OCI-LY7 (cell line): ENCODE measurements at regions not wholly inside any gene's neighbourhood (a gene's known extent, or its start where the extent isn't known, plus 50 kb on each side); places are given as distances from the start of the nearest gene placed in this dataset.
"Not testable (repeated sequence)": the region's sequence is repeated elsewhere in the genome, so short reads cannot be mapped to it uniquely, and the experiment has no call there.

Source experiments
- BruUV-seq: library from RNA; stranded (reverse); fragments of 400-500 nt; replicated peaks from 2 replicates; lab custom pipeline; 2021; lab: Mats Ljungman, UMichigan
- CTCF ChIA-PET: fragments of 300-600 bp; sonication (Branson Sonifier 250); formaldehyde crosslinking; loops from one replicate; lab custom pipeline; 2022; ENCODE audit warnings: antibody characterized with exemption; ENCODE audit not compliant: unreplicated experiment; lab: Charles Lee
- POLR2A ChIA-PET: fragments of 300-600 bp; sonication (Branson Sonifier 250); formaldehyde crosslinking; loops from one replicate; lab custom pipeline; 2022; ENCODE audit warnings: antibody characterized with exemption; lab: Charles Lee
- DNase-seq: peaks from one replicate; pipeline ENCODE4 v3.0.0-alpha.2; 2015; ENCODE audit warnings: low spot score
- H2AFZ ChIP-seq: fragments of 200-600 bp; sonication (generic), shearing (Covaris generic); 2 replicates; pipeline ENCODE4 v1.6.1; 2014; ENCODE audit warnings: mild to moderate bottlenecking, antibody characterized with exemption, low read length, moderate library complexity
- H3K27ac ChIP-seq: fragments of 200-600 bp; sonication (generic); 2 replicates; pipeline ENCODE4 v1.5.1; 2014; ENCODE audit warnings: mixed run types, low read depth, mild to moderate bottlenecking, moderate library complexity, low read length, inconsistent platforms; ENCODE audit not compliant: poor library complexity, severe bottlenecking
- H3K36me3 ChIP-seq: fragments of 200-600 bp; sonication (generic); 2 replicates; pipeline ENCODE4 v1.6.1; 2014; ENCODE audit warnings: mild to moderate bottlenecking, antibody characterized with exemption, low read length, moderate library complexity, mixed read lengths; ENCODE audit not compliant: insufficient read depth
- H3K4me1 ChIP-seq: fragments of 200-600 bp; sonication (generic); 2 replicates; pipeline ENCODE4 v1.5.1; 2014; ENCODE audit warnings: mild to moderate bottlenecking, low read length; ENCODE audit not compliant: insufficient read depth, poor library complexity, severe bottlenecking
- H3K4me2 ChIP-seq: fragments of 200-600 bp; sonication (generic); 2 replicates; pipeline ENCODE4 v1.6.1; 2014; ENCODE audit warnings: mild to moderate bottlenecking, low read length
- H3K4me3 ChIP-seq: fragments of 200-600 bp; sonication (generic); 2 replicates; pipeline ENCODE4 v1.5.1; 2014; ENCODE audit warnings: mild to moderate bottlenecking, low read depth, low read length; ENCODE audit not compliant: poor library complexity, severe bottlenecking
- H3K79me2 ChIP-seq: fragments of 200-600 bp; sonication (generic); 2 replicates; pipeline ENCODE4 v1.6.1; 2016; ENCODE audit warnings: low read depth, mild to moderate bottlenecking, low read length, moderate library complexity, mixed read lengths; ENCODE audit not compliant: insufficient read depth
- H3K9me2 ChIP-seq: fragments of 200-600 bp; sonication (generic); 2 replicates; pipeline ENCODE4 v1.6.1; 2016; ENCODE audit warnings: mild to moderate bottlenecking, low read length, mixed read lengths; ENCODE audit not compliant: insufficient read depth
- H3K9me3 ChIP-seq: fragments of 200-600 bp; sonication (generic); 2 replicates; pipeline ENCODE4 v1.6.1; 2014; ENCODE audit warnings: mild to moderate bottlenecking, mixed run types, low read length, mixed read lengths
- H4K20me1 ChIP-seq: fragments of 200-600 bp; sonication (generic); 2 replicates; pipeline ENCODE4 v1.6.1; 2014; ENCODE audit warnings: mild to moderate bottlenecking, antibody characterized with exemption, low read length, moderate library complexity, mixed read lengths; ENCODE audit not compliant: insufficient read depth
- EZH2phosphoT487 ChIP-seq: fragments of 200-600 bp; sonication (generic); IDR thresholded peaks from 2 replicates; pipeline ENCODE4 v1.6.1; 2018; ENCODE audit warnings: low read depth, borderline replicate concordance, mild to moderate bottlenecking, mixed run types, antibody characterized with exemption, low read length, moderate library complexity, mixed read lengths
- intact Hi-C: fragments of 100-400 bp; cut with micrococcal nuclease; formaldehyde crosslinking; loops from one replicate; pipeline ENCODE4 v1.10.0; 2022; ENCODE audit not compliant: unreplicated experiment
- TF ChIP-seq, protein P1 (sequence below): fragments of 200-600 bp; sonication (generic); conservative IDR thresholded peaks from 2 replicates; pipeline ENCODE4 v1.5.1; 2014; ENCODE audit warnings: mild to moderate bottlenecking, antibody characterized with exemption, low read length, moderate library complexity, mixed read lengths

DNA sequence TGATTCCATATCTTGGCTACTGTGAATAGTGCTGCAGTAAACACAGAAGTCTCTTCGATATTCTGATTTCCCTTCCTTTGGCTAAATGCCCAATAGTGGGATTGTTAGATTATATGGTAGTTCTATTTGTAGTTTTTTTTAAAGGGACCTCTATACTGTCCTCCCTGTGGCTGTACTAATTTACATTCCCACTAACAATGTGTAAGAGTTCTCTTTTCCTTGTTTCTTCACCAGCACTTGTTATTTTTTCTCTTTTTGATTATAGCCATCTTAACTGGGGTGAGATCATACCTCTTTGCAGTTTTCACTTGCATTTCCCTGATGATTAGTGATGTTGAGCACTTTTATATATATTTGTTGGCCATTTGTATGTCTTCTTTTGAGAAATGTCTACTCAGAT lies 102.0 kb downstream of the CARTPT start:
- POLR2A ChIA-PET, result no interaction called here

DNA sequence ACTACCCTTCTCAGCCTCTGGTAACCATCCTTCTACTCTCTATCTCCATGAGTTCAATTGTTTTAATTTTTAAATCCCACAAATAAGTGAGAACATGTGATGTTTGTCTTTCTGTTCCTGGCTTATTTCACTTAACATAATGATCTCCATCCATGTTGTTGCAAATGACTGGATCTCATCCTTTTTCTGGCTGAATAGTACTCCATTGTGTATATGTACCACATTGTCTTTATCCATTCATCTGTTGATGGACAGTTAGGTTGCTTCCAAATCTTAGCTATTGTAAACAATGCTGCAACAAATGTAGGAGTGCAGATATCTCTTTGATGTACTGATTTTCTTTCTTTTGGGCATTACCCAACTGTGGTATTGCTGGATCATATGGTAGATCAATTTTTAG lies 103.0 kb downstream of the CARTPT start:
- intact Hi-C loops, CTCF ChIA-PET, BruUV-seq, H3K4me3 ChIP-seq, H3K9me3 ChIP-seq, H3K9me2 ChIP-seq, H3K27ac ChIP-seq, H3K36me3 ChIP-seq, H2AFZ ChIP-seq, H3K4me1 ChIP-seq, DNase-seq, H4K20me1 ChIP-seq, H3K79me2 ChIP-seq, H3K4me2 ChIP-seq, POLR2A ChIA-PET: not testable (repeated sequence)

More for the DNA sequence above, 102.0 kb downstream of the CARTPT start:
- no TSS peak for BruUV-seq
- Histone ChIP-seq H3K9me2 (no peaks in the 10 kb centered on the region), H3K36me3 (no peaks in the 10 kb centered on the region), H3K27ac (no peak overlapping the region), H3K79me2 (no peaks in the 10 kb centered on the region), H2AFZ (no peak overlapping the region), H3K4me2 (no peak overlapping the region), H3K9me3 (no peaks in the 10 kb centered on the region; the same call in 1 of the 2 replicates), H3K4me3 (no peak overlapping the region), H4K20me1 (no peaks in the 10 kb centered on the region), H3K4me1 (no peaks in the 10 kb centered on the region)
- DNase-seq, result no peak
- TF ChIP-seq, protein P1, sequence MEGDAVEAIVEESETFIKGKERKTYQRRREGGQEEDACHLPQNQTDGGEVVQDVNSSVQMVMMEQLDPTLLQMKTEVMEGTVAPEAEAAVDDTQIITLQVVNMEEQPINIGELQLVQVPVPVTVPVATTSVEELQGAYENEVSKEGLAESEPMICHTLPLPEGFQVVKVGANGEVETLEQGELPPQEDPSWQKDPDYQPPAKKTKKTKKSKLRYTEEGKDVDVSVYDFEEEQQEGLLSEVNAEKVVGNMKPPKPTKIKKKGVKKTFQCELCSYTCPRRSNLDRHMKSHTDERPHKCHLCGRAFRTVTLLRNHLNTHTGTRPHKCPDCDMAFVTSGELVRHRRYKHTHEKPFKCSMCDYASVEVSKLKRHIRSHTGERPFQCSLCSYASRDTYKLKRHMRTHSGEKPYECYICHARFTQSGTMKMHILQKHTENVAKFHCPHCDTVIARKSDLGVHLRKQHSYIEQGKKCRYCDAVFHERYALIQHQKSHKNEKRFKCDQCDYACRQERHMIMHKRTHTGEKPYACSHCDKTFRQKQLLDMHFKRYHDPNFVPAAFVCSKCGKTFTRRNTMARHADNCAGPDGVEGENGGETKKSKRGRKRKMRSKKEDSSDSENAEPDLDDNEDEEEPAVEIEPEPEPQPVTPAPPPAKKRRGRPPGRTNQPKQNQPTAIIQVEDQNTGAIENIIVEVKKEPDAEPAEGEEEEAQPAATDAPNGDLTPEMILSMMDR, result no peak
- no peak for TF ChIP-seq EZH2phosphoT487
- CTCF ChIA-PET, result no interaction called here
- intact Hi-C loops, result no loop called here

DNA sequence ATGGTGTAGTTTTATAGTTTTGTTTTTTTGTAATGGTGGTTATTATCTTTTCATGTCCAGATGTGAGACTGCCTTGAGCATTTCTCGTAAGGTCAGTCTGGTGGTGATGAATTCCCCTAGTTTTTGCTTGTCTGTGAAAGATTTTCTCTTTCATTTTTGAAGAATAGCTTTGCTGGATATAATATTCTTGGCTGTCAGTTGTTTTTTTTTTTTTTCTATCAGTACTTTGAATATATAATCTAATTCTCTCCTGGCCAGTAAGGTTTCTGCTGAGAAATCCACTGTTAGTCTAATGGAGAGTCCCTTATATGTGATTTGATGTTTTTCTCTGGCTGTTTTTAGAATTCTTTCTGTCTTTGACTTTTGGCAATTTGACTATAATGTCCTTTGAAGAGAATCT lies 106.9 kb downstream of the CARTPT start:
- Histone ChIP-seq H3K9me3 (no peaks in the 10 kb centered on the region; the same call in 1 of the 2 replicates), H2AFZ (no peak overlapping the region), H3K27ac (no peak overlapping the region), H3K36me3 (no peaks in the 10 kb centered on the region), H3K4me1 (no peaks in the 10 kb centered on the region), H3K79me2 (no peaks in the 10 kb centered on the region), H3K9me2 (no peaks in the 10 kb centered on the region), H3K4me2 (no peak overlapping the region), H4K20me1 (no peaks in the 10 kb centered on the region), H3K4me3 (no peak overlapping the region)
- intact Hi-C loops, result no loop called here
- BruUV-seq, result no TSS peak
- DNase-seq, result no peak
- TF ChIP-seq EZH2phosphoT487, result no peak
- TF ChIP-seq, protein P1, result no peak
- CTCF ChIA-PET, result no interaction called here
- POLR2A ChIA-PET, result interaction anchor here (0.6 to 1.2 kb wide), 3 partner anchors 12 to 270 kb away, joined by 4 read pairs; no protein-coding TSS in a partner anchor
